Activated B cell treated with CpG ODN at 0.5 μM for 24 hours (primary cell): ENCODE measurements at regions not wholly inside any gene's neighbourhood (a gene's known extent, or its start where the extent isn't known, plus 50 kb on each side); places are given as distances from the start of the nearest gene placed in this dataset.
"Not testable (repeated sequence)": the region's sequence is repeated elsewhere in the genome, so short reads cannot be mapped to it uniquely, and the experiment has no call there.

ENCODE experiments used
- ATAC-seq: fragments of 200-7000 bp; cut with Tn5 transposase; one replicate; pipeline ENCODE4 v1.10.0; 2021; ENCODE audit warnings: low read depth, mild to moderate bottlenecking, moderate library complexity
- CTCF ChIA-PET: fragments of 350-600 bp; sonication (Branson Sonifier 250); formaldehyde crosslinking; loops from one replicate; lab custom pipeline; 2021; ENCODE audit warnings: antibody characterized with exemption; lab: Charles Lee
- POLR2A ChIA-PET: fragments of 350-600 bp; sonication (Branson Sonifier 250); formaldehyde crosslinking; loops from one replicate; lab custom pipeline; 2021; ENCODE audit warnings: antibody characterized with exemption; lab: Charles Lee
- DNase-seq: peaks from one replicate; pipeline ENCODE4 v3.0.0; 2022
- H3K27ac Mint-ChIP-seq: one replicate; pipeline ENCODE4 v1.8.0; 2020; ENCODE audit warnings: mixed read lengths
- H3K27me3 Mint-ChIP-seq: one replicate; pipeline ENCODE4 v1.8.0; 2021; ENCODE audit warnings: mixed read lengths
- H3K36me3 Mint-ChIP-seq: one replicate; pipeline ENCODE4 v1.8.0; 2021; ENCODE audit warnings: low read depth, mixed read lengths
- H3K4me1 Mint-ChIP-seq: one replicate; pipeline ENCODE4 v1.8.0; 2021; ENCODE audit warnings: mixed read lengths
- H3K4me3 Mint-ChIP-seq: one replicate; pipeline ENCODE4 v1.8.0; 2020; ENCODE audit warnings: mild to moderate bottlenecking, mixed read lengths
- H3K9me3 Mint-ChIP-seq: one replicate; pipeline ENCODE4 v1.8.0; 2020; ENCODE audit warnings: mixed read lengths
- CTCF ChIP-seq: fragments of 200-600 bp; IDR thresholded peaks from one replicate; pipeline ENCODE4 v1.8.0; 2022; ENCODE audit warnings: antibody characterized with exemption, mild to moderate bottlenecking
- intact Hi-C: fragments of 100-400 bp; cut with micrococcal nuclease; formaldehyde crosslinking; loops from one replicate; pipeline ENCODE4 v1.15.1; 2024

- no peaks in the 10 kb centered on the region for H3K4me1 Mint-ChIP-seq
- H3K4me3 Mint-ChIP-seq, result no peak overlapping the region
- ATAC-seq, result no peak
- H3K36me3 Mint-ChIP-seq, result no peaks in the 10 kb centered on the region
- intact Hi-C loops, result no loop called here
- TF ChIP-seq CTCF, result no peak
- H3K9me3 Mint-ChIP-seq, result no peaks in the 10 kb centered on the region
- DNase-seq, result no peak
- ChIA-PET CTCF (no interaction called here), POLR2A (no interaction called here)
- peaks cover 10% of the 10 kb centered on the region for H3K27me3 Mint-ChIP-seq
- no peak overlapping the region for H3K27ac Mint-ChIP-seq
These were observed 91.3 kb upstream of the GPBP1 start for GRCh38 chr5:57082441-57083067.

- Mint-ChIP-seq H3K27me3 (peaks cover 10% of the 10 kb centered on the region), H3K4me1 (no peaks in the 10 kb centered on the region), H3K27ac (no peak overlapping the region), H3K9me3 (no peaks in the 10 kb centered on the region), H3K4me3 (no peak overlapping the region), H3K36me3 (no peaks in the 10 kb centered on the region)
- ChIA-PET CTCF (no interaction called here), POLR2A (no interaction called here)
- intact Hi-C loops, result loop anchor here (5.0 kb wide), 1 partner anchor 48 kb away; no protein-coding TSS in a partner anchor
- DNase-seq (no peak), ATAC-seq (no peak)
- TF ChIP-seq CTCF, result no peak
These were observed 88.4 kb upstream of the GPBP1 start for GRCh38 chr5:57085306-57086081.

GRCh38 chr5:57087947-57088346 lies 85.9 kb upstream of the GPBP1 start:
- H3K36me3 Mint-ChIP-seq, DNase-seq, POLR2A ChIA-PET, H3K27me3 Mint-ChIP-seq, H3K9me3 Mint-ChIP-seq, ATAC-seq, CTCF ChIA-PET, H3K27ac Mint-ChIP-seq, H3K4me1 Mint-ChIP-seq, H3K4me3 Mint-ChIP-seq: not testable (repeated sequence)
- intact Hi-C loops, result loop anchor here (5.0 kb wide), 1 partner anchor 51 kb away; no protein-coding TSS in a partner anchor

- Mint-ChIP-seq H3K36me3 (peaks cover 27% of the 10 kb centered on the region), H3K4me3 (no peak overlapping the region), H3K27ac (no peak overlapping the region), H3K4me1 (peaks cover 9% of the 10 kb centered on the region), H3K9me3 (peaks cover 22% of the 10 kb centered on the region), H3K27me3 (no peaks in the 10 kb centered on the region)
- intact Hi-C loops, result no loop called here
- ATAC-seq (no peak), DNase-seq (no peak)
- POLR2A ChIA-PET, result no interaction called here
- TF ChIP-seq CTCF, result no peak
- CTCF ChIA-PET, result no interaction called here
These were observed 78.8 kb upstream of the GPBP1 start for GRCh38 chr5:57094753-57095683.

GRCh38 chr5:57097526-57097925 lies 76.3 kb upstream of the GPBP1 start:
- intact Hi-C loops, result no loop called here
- CTCF ChIA-PET, result no interaction called here
- Mint-ChIP-seq H3K9me3 (peaks cover 24% of the 10 kb centered on the region), H3K27me3 (no peaks in the 10 kb centered on the region), H3K4me1 (peaks cover 9% of the 10 kb centered on the region), H3K4me3 (no peak overlapping the region), H3K36me3 (peaks cover 27% of the 10 kb centered on the region), H3K27ac (peak overlapping the region; percentile 53)
- ATAC-seq, result peak; percentile 21
- POLR2A ChIA-PET, result no interaction called here
- no peak for TF ChIP-seq CTCF
- no peak for DNase-seq
